CD4-positive, CD25-positive, alpha-beta regulatory T cell (primary cell): ENCODE measurements at regions not wholly inside any gene's neighbourhood (a gene's known extent, or its start where the extent isn't known, plus 50 kb on each side); places are given as distances from the start of the nearest gene placed in this dataset.

Experiments
- ATAC-seq, 2 donors: fragments of 150-1000 bp; cut with Tn5 transposase; one replicate each; pipeline ENCODE4 v1.10.0; 2021; ENCODE audit warnings: low read depth in 2 of 2, moderate number of reproducible peaks in 2 of 2, moderate library complexity in 1 of 2
- DNase-seq, 3 donors: peaks; one replicate each; pipeline versions ENCODE4 v3.0.0 to v3.0.0-alpha.2; 2012 to 2022; ENCODE audit warnings: mixed read lengths in 1 of 3
- H3K27ac ChIP-seq: one replicate; pipeline ENCODE4 v1.7.0; 2013; ENCODE audit warnings: mild to moderate bottlenecking, low read length; ENCODE audit not compliant: insufficient read depth, poor library complexity, severe bottlenecking
- H3K27me3 ChIP-seq: one replicate; pipeline ENCODE4 v1.7.0; 2013; ENCODE audit warnings: low read length; ENCODE audit not compliant: control insufficient read depth, insufficient read depth
- H3K36me3 ChIP-seq: one replicate; pipeline ENCODE4 v1.7.0; 2013; ENCODE audit warnings: mild to moderate bottlenecking, low read length, moderate library complexity; ENCODE audit not compliant: control insufficient read depth, insufficient read depth
- H3K4me1 ChIP-seq: 2 replicates; pipeline ENCODE4 v1.7.0; 2013; ENCODE audit warnings: mild to moderate bottlenecking, low read length; ENCODE audit not compliant: insufficient read depth, control insufficient read depth, poor library complexity, severe bottlenecking
- H3K4me3 ChIP-seq: one replicate; pipeline ENCODE4 v1.7.0; 2013; ENCODE audit warnings: low read depth, mild to moderate bottlenecking, low read length, moderate library complexity
- H3K9me3 ChIP-seq, 2 experiments: 1 replicate in 1 of 2; 2 replicates in 1 of 2; pipeline ENCODE4 v1.7.0; 2013; ENCODE audit warnings: low read length in 2 of 2, mild to moderate bottlenecking in 1 of 2, moderate library complexity in 1 of 2; ENCODE audit not compliant: control insufficient read depth in 2 of 2
- H3K27ac Mint-ChIP-seq, 3 donors: one replicate each; pipeline ENCODE4 v1.8.0; 2020 to 2022; ENCODE audit warnings: mild to moderate bottlenecking in 3 of 3, mixed read lengths in 3 of 3, moderate library complexity in 2 of 3
- H3K27me3 Mint-ChIP-seq: one replicate; pipeline ENCODE4 v1.8.0; 2022; ENCODE audit warnings: mild to moderate bottlenecking, mixed read lengths
- H3K36me3 Mint-ChIP-seq: one replicate; pipeline ENCODE4 v1.8.0; 2020; ENCODE audit warnings: mixed read lengths
- H3K4me1 Mint-ChIP-seq, 4 donors: one replicate each; pipeline ENCODE4 v1.8.0; 2020 to 2022; ENCODE audit warnings: mixed read lengths in 4 of 4, mild to moderate bottlenecking in 1 of 4
- H3K4me3 Mint-ChIP-seq, 4 donors: one replicate each; pipeline ENCODE4 v1.8.0; 2020 to 2022; ENCODE audit warnings: mild to moderate bottlenecking in 4 of 4, mixed read lengths in 4 of 4, moderate library complexity in 3 of 4
- H3K9me3 Mint-ChIP-seq, 7 donors: one replicate each; pipeline ENCODE4 v1.8.0; 2020 to 2022; ENCODE audit warnings: mixed read lengths in 7 of 7, mild to moderate bottlenecking in 3 of 7, moderate library complexity in 2 of 7

- no peaks in the 10 kb centered on the region for H3K36me3 Mint-ChIP-seq
- H3K4me1 Mint-ChIP-seq, result no peaks in the 10 kb centered on the region
These were observed 518.2 kb upstream of the ZEB2 start for GRCh38 chr2:145038041-145038525.

GRCh38 chr2:145036421-145037011, 516.6 kb upstream of the ZEB2 start:
- Histone ChIP-seq H3K4me1 (no peaks in the 10 kb centered on the region), H3K27ac (no peak overlapping the region), H3K4me3 (no peak overlapping the region), H3K27me3 (no peaks in the 10 kb centered on the region), H3K36me3 (no peaks in the 10 kb centered on the region), H3K9me3 (no peaks in the 10 kb centered on the region)
- H3K27me3 Mint-ChIP-seq, result no peaks in the 10 kb centered on the region
- no peak for DNase-seq
- H3K36me3 Mint-ChIP-seq, result no peaks in the 10 kb centered on the region
- ATAC-seq, result no peak
- H3K27ac Mint-ChIP-seq, result no peak overlapping the region
- H3K9me3 Mint-ChIP-seq, result peaks cover 0 to 2% (median 0%) of the 10 kb centered on the region in 7 donors
- no peaks in the 10 kb centered on the region for H3K4me1 Mint-ChIP-seq
- no peak overlapping the region for H3K4me3 Mint-ChIP-seq

More at GRCh38 chr2:145038041-145038525, 518.2 kb upstream of the ZEB2 start:
- no peak for DNase-seq
- peaks cover 0 to 5% (median 1%) of the 10 kb centered on the region in 7 donors for H3K9me3 Mint-ChIP-seq
- no peak for ATAC-seq
- no peaks in the 10 kb centered on the region for H3K27me3 Mint-ChIP-seq
- Histone ChIP-seq H3K4me3 (no peak overlapping the region), H3K27ac (no peak overlapping the region), H3K27me3 (no peaks in the 10 kb centered on the region), H3K36me3 (no peaks in the 10 kb centered on the region), H3K4me1 (no peaks in the 10 kb centered on the region), H3K9me3 (no peaks in the 10 kb centered on the region)
- H3K27ac Mint-ChIP-seq, result no peak overlapping the region
- H3K4me3 Mint-ChIP-seq, result no peak overlapping the region

- Histone ChIP-seq H3K4me3 (no peak overlapping the region), H3K9me3 (no peaks in the 10 kb centered on the region), H3K36me3 (no peaks in the 10 kb centered on the region), H3K4me1 (no peaks in the 10 kb centered on the region), H3K27me3 (no peaks in the 10 kb centered on the region), H3K27ac (no peak overlapping the region)
- H3K27me3 Mint-ChIP-seq, result no peaks in the 10 kb centered on the region
- H3K4me3 Mint-ChIP-seq, result no peak overlapping the region
- no peak for ATAC-seq
- no peak overlapping the region for H3K27ac Mint-ChIP-seq
- no peak for DNase-seq
- H3K4me1 Mint-ChIP-seq, result no peaks in the 10 kb centered on the region
- H3K9me3 Mint-ChIP-seq, result peaks cover 0 to 2% (median 0%) of the 10 kb centered on the region in 7 donors
- no peaks in the 10 kb centered on the region for H3K36me3 Mint-ChIP-seq
These were observed 514.6 kb upstream of the ZEB2 start for GRCh38 chr2:145034511-145034910.

- H3K9me3 ChIP-seq, result no peaks in the 10 kb centered on the region
- no peaks in the 10 kb centered on the region for H3K36me3 ChIP-seq
- Mint-ChIP-seq H3K4me3 (no peak overlapping the region), H3K27me3 (no peaks in the 10 kb centered on the region), H3K36me3 (no peaks in the 10 kb centered on the region), H3K9me3 (peaks cover 0 to 2% (median 0%) of the 10 kb centered on the region in 7 donors), H3K27ac (no peak overlapping the region), H3K4me1 (no peaks in the 10 kb centered on the region)
- H3K4me3 ChIP-seq, result no peak overlapping the region
- DNase-seq (no peak), ATAC-seq (no peak)
- H3K4me1 ChIP-seq, result no peaks in the 10 kb centered on the region
- H3K27me3 ChIP-seq, result no peaks in the 10 kb centered on the region
- no peak overlapping the region for H3K27ac ChIP-seq
These were observed 513.5 kb upstream of the ZEB2 start for GRCh38 chr2:145033438-145033837.

- Histone ChIP-seq H3K4me1 (no peaks in the 10 kb centered on the region), H3K27me3 (no peaks in the 10 kb centered on the region), H3K4me3 (no peak overlapping the region), H3K27ac (no peak overlapping the region), H3K36me3 (no peaks in the 10 kb centered on the region), H3K9me3 (no peaks in the 10 kb centered on the region)
- ATAC-seq (no peak), DNase-seq (no peak)
- no peak overlapping the region for H3K27ac Mint-ChIP-seq
- H3K36me3 Mint-ChIP-seq, result no peaks in the 10 kb centered on the region
- H3K4me1 Mint-ChIP-seq, result no peaks in the 10 kb centered on the region
- H3K27me3 Mint-ChIP-seq, result no peaks in the 10 kb centered on the region
- no peak overlapping the region for H3K4me3 Mint-ChIP-seq
- H3K9me3 Mint-ChIP-seq, result peaks cover 0 to 2% (median 0%) of the 10 kb centered on the region in 7 donors
These were observed 512.9 kb upstream of the ZEB2 start for GRCh38 chr2:145032791-145033190.

- H3K27ac ChIP-seq, result no peak overlapping the region
- Mint-ChIP-seq H3K27me3 (no peaks in the 10 kb centered on the region), H3K4me3 (no peak overlapping the region), H3K4me1 (no peaks in the 10 kb centered on the region), H3K36me3 (no peaks in the 10 kb centered on the region), H3K9me3 (no peaks in the 10 kb centered on the region), H3K27ac (no peak overlapping the region)
- DNase-seq (no peak), ATAC-seq (no peak)
- no peaks in the 10 kb centered on the region for H3K4me1 ChIP-seq
- no peaks in the 10 kb centered on the region for H3K9me3 ChIP-seq
- H3K4me3 ChIP-seq, result no peak overlapping the region
- no peaks in the 10 kb centered on the region for H3K27me3 ChIP-seq
- H3K36me3 ChIP-seq, result no peaks in the 10 kb centered on the region
These were observed 510.0 kb upstream of the ZEB2 start for GRCh38 chr2:145029873-145030272.

GRCh38 chr2:145029081-145029480, 509.2 kb upstream of the ZEB2 start:
- no peaks in the 10 kb centered on the region for H3K9me3 ChIP-seq
- no peak for DNase-seq
- no peak for ATAC-seq
- H3K4me1 Mint-ChIP-seq, result no peaks in the 10 kb centered on the region
- no peak overlapping the region for H3K4me3 ChIP-seq
- H3K27me3 Mint-ChIP-seq, result no peaks in the 10 kb centered on the region
- peaks cover 0 to 2% (median 0%) of the 10 kb centered on the region in 7 donors for H3K9me3 Mint-ChIP-seq
- no peak overlapping the region for H3K27ac ChIP-seq
- no peak overlapping the region for H3K4me3 Mint-ChIP-seq
- no peaks in the 10 kb centered on the region for H3K36me3 Mint-ChIP-seq
- no peaks in the 10 kb centered on the region for H3K4me1 ChIP-seq
- no peaks in the 10 kb centered on the region for H3K36me3 ChIP-seq
- H3K27ac Mint-ChIP-seq, result no peak overlapping the region
- H3K27me3 ChIP-seq, result no peaks in the 10 kb centered on the region
